ENCODE measurements at regions not wholly inside any gene's neighbourhood (a gene's known extent, or its start where the extent isn't known, plus 50 kb on each side); places are given as distances from the start of the nearest gene placed in this dataset.

DNA sequence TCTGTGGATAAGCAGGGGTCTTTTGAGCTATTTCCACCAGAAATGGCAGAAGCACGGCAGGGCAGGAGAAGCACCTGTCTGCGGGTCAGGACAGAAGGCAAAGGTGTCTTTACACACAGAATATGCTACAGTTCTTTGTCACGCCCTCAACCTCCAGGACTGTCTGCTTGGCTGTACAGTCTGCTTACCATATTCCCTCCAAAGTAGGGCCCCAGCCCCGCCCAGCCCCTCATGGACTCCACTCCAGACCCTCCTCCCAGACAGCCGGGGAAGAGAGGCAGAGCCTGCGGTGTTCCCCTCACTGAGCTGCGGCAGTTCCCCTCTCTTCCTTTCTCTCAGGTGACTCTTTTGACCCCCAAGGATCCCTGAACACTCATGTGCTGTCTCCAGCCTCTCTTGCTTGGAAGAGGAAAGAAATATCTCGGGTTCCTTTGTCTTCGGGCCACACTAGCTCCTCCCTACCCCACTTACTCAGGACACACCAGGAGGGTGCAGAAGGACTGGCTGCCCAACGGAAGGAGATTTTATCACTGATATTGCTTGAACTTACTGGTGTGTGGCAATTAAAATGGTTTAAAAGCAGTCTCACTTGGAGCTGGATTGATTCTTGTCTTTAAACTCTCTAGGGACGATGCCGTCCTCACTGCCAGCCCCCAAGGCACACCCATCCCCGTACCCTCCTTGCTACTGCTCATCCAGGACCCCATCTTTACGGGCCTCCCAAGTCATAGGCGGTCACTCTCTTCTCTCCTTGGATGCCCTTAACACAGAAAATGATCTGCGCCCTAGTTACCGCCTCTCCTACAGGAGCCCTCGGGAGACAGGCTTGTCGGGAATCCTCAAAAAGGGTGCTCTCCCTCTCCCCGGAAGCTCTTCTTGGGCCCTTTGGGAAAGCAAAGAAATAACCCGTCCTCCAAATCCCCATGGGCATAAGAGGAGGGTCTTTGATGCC is 169.7 kb downstream of the TOMM20 start:
- no peaks in the 10 kb centered on the region for H3K27me3 Mint-ChIP-seq (ENCODE audit: low read depth, poor library complexity)
- peak overlapping the region; percentile 50 for H3K4me3 Mint-ChIP-seq
- no peaks in the 10 kb centered on the region for H3K9me3 Mint-ChIP-seq
- H3K36me3 Mint-ChIP-seq (ENCODE audit: low read depth), result no peaks in the 10 kb centered on the region
- H3K4me1 Mint-ChIP-seq, result peaks cover 100% of the 10 kb centered on the region
- peak overlapping the region; percentile 95 for H3K27ac Mint-ChIP-seq
- TF ChIP-seq, protein P1, sequence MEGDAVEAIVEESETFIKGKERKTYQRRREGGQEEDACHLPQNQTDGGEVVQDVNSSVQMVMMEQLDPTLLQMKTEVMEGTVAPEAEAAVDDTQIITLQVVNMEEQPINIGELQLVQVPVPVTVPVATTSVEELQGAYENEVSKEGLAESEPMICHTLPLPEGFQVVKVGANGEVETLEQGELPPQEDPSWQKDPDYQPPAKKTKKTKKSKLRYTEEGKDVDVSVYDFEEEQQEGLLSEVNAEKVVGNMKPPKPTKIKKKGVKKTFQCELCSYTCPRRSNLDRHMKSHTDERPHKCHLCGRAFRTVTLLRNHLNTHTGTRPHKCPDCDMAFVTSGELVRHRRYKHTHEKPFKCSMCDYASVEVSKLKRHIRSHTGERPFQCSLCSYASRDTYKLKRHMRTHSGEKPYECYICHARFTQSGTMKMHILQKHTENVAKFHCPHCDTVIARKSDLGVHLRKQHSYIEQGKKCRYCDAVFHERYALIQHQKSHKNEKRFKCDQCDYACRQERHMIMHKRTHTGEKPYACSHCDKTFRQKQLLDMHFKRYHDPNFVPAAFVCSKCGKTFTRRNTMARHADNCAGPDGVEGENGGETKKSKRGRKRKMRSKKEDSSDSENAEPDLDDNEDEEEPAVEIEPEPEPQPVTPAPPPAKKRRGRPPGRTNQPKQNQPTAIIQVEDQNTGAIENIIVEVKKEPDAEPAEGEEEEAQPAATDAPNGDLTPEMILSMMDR (IDR thresholded peaks at IDR 0.05), result no peak
- no peak for DNase-seq

DNA sequence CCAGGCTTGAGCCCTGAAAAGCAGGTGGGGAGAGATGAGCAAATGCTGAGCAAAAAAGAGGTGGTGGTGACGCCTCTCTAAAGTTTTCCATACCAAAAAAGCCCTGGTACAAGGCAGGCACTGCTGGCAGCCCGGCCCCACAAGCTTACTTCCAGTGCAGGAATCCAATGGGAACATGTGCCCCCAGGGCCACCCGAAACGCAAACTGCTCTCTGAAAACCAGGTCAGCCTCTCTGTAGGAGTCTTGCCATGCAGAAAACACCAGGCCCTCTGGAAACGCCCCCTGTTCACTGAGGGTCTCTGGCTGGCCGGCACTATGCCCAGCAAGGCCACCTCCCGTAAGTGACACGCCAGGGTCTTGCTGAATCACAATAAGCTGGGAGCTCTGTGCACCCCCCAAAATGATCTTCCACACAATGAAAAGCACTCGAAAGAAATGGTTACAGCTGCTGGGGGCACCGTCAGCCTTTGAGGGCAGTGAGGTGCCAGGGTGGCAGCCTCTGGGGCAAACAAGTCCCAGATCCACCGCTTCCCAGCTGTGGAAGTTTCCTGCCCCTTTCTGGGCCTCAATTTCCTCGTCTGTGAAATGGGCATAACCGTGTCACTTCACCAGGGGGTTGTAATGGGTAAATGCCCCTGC is 170.5 kb downstream of the TOMM20 start:
- peaks cover 100% of the 10 kb centered on the region for H3K4me1 Mint-ChIP-seq
- H3K27me3 Mint-ChIP-seq (ENCODE audit: low read depth, poor library complexity), result no peaks in the 10 kb centered on the region
- no peak overlapping the region for H3K4me3 Mint-ChIP-seq
- no peaks in the 10 kb centered on the region for H3K9me3 Mint-ChIP-seq
- TF ChIP-seq, protein P1 (IDR thresholded peaks at IDR 0.05), result no peak
- no peak for DNase-seq
- peak overlapping the region; percentile 99 for H3K27ac Mint-ChIP-seq
- no peaks in the 10 kb centered on the region for H3K36me3 Mint-ChIP-seq (ENCODE audit: low read depth)

DNA sequence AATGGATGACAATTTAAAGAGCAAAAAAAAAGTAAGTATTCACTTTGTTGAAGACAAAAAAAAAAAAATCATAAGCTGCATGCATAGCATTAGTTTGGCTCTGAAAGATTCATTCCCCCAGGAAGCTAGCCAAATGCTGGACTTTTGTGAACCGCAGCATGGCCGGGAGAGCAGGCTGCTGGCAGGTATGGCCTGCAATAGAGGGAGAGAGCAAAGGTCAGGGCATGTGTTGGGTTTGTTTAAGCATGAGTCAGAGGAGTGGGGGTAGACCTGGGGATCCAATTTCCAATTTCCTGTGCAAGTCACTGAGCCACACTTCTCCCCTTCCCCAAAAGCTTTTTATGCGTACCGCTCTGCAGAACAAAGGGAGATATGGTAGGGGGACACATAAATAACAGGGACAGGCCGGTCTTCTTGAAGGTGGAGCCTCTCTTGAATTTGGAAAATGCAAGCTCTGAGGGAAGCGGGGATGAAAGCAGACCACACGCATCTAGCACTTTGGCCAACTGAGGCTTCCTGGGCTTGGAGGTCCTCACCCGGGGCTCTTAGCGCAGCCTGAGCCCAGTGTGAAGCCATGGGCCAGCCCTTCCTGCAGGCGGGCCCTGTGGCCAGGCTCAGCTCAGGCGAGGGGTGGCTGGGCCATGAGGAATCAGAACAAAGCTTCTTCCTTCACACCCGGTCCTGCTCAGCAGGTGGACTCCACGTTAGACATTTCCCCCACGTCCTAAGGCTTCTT is 171.1 kb downstream of the TOMM20 start:
- peak; percentile 68 for DNase-seq
- peaks cover 99% of the 10 kb centered on the region for H3K4me1 Mint-ChIP-seq
- peak overlapping the region; percentile 49 for H3K4me3 Mint-ChIP-seq
- peak overlapping the region; percentile 99 for H3K27ac Mint-ChIP-seq
- no peaks in the 10 kb centered on the region for H3K36me3 Mint-ChIP-seq (ENCODE audit: low read depth)
- H3K27me3 Mint-ChIP-seq (ENCODE audit: low read depth, poor library complexity), result no peaks in the 10 kb centered on the region
- TF ChIP-seq, protein P1 (IDR thresholded peaks at IDR 0.05), result no peak
- H3K9me3 Mint-ChIP-seq, result no peaks in the 10 kb centered on the region

DNA sequence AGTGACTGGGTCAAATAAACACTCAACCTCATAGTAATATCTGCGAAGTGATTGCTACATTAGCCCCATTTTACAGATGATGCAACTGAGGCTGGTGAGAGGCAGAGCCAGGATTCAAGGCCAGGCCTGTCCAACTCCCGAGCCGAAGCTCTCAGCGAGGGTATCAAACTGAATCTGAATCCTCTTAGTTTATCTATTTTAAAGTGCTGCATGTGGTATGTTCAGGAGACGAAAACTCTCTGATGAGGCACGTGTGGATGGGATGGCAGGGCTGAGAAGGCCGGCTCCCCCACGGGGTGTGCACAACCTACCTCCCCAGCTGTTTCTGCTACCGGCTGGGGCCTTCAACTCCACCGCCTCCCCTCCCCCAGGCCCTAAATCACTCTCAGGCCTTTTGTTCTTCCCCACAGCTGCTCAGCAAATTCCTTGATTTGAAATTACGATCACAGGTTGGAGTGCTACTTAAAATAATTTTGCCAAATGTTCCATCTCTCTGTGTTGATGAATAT is 171.8 kb downstream of the TOMM20 start:
- TF ChIP-seq, protein P1 (IDR thresholded peaks at IDR 0.05), result no peak
- peak overlapping the region; percentile 99 for H3K27ac Mint-ChIP-seq
- DNase-seq, result peak; percentile 63
- peaks cover 98% of the 10 kb centered on the region for H3K4me1 Mint-ChIP-seq
- no peaks in the 10 kb centered on the region for H3K27me3 Mint-ChIP-seq (ENCODE audit: low read depth, poor library complexity)
- H3K9me3 Mint-ChIP-seq, result no peaks in the 10 kb centered on the region
- no peaks in the 10 kb centered on the region for H3K36me3 Mint-ChIP-seq (ENCODE audit: low read depth)
- H3K4me3 Mint-ChIP-seq, result peak overlapping the region; percentile 49

DNA sequence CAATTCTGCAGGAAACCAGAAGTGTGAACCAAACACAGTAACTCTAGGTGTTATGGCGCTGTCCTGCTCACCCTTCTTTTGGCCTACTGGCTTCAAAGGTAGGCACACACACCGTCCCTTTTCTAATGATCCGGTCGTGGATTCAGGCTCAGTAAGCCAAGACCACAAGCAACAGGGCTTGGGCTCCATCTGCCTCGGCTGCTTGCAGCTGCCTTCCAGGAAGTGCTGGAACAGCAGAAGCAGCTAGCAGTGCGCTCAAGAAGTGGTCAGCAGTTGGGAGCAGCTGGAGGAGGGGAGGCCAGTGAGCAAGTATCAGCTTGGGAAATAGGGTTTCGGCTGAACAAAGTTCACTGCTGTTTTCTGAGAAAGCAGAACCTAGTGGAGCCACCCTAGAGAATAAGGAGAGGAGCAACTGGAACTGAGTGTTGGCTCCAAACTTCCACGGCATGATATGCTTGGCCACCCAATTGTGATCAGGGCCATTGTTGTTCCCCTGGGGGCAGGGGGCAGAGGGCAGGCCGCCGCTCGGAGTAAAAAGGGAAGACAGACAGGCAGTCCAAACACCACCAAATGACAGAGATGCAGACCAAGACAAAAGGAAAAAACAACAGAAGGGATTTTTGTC is 173.4 kb downstream of the TOMM20 start:
- Mint-ChIP-seq H3K9me3 (no peaks in the 10 kb centered on the region), H3K4me1 (peaks cover 84% of the 10 kb centered on the region), H3K36me3 (ENCODE audit: low read depth) (no peaks in the 10 kb centered on the region), H3K27ac (peak overlapping the region; percentile 98), H3K4me3 (peak overlapping the region; percentile 69), H3K27me3 (ENCODE audit: low read depth, poor library complexity) (no peaks in the 10 kb centered on the region)
- DNase-seq, result peak; percentile 62
- TF ChIP-seq, protein P1 (IDR thresholded peaks at IDR 0.05), result no peak

All from nephron progenitor cell (in vitro differentiated cells).